Activated naive CD4-positive, alpha-beta T cell treated with anti-CD3 and anti-CD28 coated beads, Interleukin-2, amount 50 U/mL, for 16 hours (primary cell): ENCODE measurements at regions not wholly inside any gene's neighbourhood (a gene's known extent, or its start where the extent isn't known, plus 50 kb on each side); places are given as distances from the start of the nearest gene placed in this dataset.

Experiments
- DNase-seq: peaks from one replicate; pipeline ENCODE4 v3.0.0-alpha.2; 2020

DNA sequence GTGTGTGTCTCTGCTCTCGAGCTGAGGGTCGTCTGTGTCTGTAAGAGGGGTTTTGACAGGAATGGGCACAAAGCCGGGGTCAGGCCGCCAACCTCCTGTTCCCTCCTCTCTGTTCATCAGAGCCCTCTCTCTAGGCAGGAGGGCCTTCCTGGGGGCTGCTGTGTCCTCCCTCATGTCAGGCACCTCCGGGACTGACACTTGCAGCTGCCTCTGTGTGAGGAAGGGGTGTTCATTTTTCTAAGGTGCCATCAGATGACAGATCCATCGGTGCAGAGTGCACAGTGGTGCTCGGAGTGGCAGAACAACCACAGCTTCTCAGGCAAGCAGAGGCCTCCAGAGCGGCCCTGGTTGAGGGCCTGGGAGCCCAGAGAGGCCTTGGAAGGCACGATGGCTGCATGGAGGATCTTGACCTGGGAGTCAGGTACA, 265.4 kb upstream of the B3GAT1 start:
- no peak for DNase-seq

DNA sequence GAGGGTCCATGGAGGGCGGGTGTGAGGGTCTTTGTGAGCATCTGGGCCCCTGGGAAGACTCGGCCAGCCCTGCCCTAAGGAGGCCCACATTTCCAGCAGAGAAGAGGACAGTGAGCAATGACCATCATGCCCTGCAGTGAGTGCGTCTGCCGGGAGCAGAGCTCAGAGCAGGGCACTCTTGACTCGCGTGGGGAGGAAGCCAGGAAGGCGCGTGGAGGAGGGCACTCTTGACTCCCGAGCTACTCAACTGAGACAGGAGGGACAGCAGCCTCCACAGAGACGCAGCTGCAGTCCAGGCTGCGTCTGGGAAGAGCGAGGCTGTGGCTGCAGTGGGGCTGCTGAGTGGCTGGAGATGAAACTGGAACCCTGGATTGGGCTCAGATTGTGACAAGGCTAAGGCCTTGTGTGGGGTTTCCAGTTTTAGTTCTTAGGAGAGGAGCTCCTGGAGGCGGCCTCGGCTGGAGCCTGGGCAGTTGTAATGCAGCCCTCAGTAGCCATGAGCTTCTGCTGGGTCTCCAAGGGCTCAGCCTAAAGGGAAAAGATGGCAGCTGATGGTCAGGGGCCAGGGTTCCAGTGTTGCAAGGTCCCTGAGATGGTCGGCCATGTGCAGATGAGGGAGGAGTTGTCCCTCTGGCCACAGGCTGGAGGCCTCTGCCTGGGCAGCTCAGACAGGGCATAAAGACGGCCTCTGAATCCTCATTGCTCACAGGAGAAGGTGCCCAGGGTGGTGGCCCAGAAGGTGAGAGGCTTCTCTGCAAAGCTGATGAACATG, 264.7 kb upstream of the B3GAT1 start:
- no peak for DNase-seq

DNA sequence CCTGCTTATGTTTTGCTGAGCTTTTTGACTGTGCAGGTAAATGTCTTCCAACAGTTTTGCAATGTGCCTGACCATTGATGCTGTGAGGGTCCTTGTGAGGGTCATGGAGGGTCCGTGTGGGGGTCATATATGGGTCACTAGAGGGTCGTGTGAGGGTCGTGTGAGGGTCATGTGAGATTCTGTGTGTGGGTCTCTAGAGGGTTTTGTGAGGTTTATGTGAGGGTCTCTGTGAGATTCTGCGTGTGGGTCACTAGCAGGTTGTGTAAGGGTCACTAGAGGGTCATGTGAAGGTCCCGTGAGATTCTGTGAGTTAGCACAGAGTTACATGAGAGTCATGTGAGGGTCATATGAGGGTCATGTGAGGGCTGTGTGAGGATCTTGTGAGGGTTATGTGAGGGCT, 263.9 kb upstream of the B3GAT1 start:
- DNase-seq = no peak

DNA sequence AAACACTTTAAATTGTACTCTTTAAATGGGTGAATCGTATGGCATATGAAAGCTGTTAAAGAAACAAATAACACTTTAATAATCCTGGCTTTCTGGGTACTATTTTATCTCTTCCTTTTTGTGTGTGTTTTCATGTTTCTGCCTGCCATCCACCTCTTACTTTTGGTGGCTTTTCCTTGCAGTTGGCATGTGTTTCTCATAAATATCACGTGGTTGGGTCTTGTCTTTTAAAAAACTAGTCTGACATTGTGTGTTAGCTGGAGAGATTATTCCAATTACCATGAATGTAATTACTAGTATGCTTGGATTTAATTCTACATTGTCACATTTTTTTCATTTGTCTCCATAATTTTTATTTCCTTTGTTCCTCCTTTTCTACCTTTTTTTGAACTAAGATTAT, 262.9 kb upstream of the B3GAT1 start:
- DNase-seq = no peak

DNA sequence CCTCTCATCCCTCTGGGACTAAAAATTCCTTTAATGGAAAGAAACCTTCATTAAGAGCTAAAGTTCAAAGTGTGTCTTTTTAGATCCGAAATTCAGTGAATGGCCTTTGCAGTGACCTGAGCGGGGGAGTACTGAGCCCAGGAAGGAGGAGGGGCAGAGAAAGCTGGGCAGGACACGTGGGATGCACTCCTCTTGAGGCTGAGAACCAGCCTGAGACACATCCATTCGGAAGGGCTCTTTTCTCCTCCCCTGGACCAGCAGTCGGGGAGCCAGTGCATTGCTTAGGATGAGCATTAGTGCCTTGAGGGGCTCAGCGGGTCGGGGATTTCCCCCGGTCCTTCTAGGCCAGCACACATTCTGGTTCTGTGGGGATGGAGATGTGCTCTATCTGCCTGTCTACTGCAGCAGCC, 258.9 kb upstream of the B3GAT1 start:
- no peak for DNase-seq

DNA sequence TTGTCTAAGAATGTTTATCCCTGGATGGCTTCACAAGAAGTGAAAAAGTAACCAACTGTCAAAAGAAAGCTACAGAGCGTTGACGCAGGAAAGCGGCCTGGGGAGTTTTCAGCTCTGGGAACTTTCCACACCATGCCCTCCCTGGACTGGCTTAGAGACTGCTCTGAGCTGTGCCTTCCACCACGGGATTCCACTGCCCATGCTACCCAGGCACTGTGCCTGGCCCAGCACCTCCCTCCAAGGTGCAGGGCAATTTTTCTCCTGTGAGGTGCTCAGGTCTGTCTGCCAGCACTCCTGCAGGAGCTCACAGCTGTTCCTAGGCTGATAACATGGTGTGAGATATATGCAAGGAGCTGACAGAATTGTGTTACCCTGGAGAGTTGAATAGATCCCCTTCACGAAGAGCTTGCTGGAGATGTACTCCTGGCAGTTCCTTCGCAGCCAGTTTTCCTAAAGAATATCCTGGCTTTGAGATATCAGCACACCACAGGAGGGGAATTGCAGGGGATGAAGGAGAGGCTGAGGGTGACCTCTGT, 258.3 kb upstream of the B3GAT1 start:
- no peak for DNase-seq

DNA sequence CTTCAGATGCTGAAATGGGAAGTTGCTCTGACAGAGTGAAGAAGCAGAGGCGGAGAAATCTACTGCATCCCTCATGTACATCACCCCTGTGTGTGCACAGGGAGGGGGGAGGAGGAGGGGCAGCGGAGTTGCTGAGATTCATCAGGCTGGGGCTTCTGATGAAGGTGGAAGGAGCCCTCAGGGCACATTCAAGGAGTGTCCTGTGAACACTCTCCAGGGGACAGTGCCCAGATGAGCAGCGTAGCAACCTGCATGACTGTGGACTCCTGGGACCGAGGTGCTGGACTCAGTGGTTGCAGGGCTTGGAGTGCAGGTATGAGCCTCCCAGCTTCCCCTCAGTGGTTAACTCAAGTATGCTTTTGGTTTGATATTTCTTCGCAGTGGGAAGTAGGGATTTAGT, 257.8 kb upstream of the B3GAT1 start:
- DNase-seq = no peak

DNA sequence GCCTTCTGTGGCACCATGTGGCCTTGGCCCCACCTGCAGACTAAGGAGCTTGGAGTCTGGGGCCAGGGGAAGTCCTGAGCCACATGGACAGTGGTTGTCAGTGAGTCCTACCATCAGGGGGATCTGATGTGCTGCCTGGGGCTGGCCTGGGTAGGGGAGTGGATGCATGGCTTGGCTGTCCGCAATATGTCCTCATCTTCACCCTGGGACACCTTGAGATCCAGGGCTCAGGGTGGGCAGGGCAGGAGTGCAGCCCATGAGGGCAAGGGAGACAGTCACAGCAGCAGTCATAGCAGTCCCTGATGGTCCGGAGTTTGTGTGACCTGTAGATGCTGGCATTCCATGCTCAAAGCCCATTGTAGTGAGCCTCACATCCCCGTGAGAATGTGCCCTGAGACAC, 256.8 kb upstream of the B3GAT1 start:
- no peak for DNase-seq

DNA sequence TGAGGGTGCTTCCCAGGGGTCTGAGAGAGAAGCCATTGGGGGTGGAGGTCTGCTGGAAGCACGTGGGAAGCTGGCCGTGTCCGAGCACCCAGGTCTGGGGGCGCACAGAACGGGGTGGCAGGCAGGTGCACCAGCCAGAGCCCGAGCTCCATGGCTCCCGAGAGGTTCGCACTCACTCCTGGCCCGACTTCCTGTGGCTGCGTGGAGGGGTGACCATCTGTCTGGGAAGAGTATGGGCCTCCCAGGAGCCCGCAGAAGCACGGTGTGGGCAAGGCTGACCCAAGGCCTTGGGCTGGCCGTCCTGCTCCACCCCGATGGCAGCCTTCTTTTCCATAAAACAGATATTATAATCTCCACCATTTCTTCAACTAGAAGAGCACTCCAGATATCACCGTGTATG, 256.0 kb upstream of the B3GAT1 start:
- DNase-seq = no peak

DNA sequence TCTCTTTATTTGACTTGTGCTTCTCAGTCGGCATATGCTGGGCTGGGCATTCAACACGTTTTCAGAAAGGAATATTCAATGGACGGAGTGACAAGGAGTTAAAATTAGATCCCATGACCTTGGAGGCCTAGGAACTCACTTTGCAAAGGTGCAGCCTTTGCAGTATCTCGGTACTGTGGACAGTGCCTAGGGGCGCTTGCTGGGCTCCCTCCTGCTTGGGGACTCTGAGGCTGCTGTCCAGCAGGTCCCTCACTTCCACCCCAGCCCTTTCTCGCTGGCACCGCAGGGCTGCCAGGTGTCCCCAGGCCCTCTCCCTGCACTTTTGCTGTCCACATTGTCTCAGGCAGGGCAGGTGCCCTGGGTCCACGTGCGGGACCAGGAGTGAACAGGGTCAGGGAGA, 255.5 kb upstream of the B3GAT1 start:
- DNase-seq = no peak

DNA sequence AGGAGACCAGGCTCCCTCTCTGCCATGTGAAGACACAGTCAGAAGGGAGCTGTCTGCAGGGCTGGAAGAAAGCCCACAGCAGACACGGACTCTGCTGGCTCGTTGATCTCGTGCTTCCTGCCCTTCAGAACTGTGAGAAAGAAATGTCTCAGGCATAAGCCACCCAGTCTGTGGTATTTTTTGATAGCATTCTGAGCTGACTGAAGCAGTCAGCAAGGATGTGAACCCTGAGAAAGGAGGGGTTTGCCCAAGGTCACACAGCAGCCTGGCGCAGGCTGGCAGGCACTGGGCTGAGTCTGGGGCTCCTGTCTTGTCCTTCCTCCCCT, 255.1 kb upstream of the B3GAT1 start:
- DNase-seq = no peak

DNA sequence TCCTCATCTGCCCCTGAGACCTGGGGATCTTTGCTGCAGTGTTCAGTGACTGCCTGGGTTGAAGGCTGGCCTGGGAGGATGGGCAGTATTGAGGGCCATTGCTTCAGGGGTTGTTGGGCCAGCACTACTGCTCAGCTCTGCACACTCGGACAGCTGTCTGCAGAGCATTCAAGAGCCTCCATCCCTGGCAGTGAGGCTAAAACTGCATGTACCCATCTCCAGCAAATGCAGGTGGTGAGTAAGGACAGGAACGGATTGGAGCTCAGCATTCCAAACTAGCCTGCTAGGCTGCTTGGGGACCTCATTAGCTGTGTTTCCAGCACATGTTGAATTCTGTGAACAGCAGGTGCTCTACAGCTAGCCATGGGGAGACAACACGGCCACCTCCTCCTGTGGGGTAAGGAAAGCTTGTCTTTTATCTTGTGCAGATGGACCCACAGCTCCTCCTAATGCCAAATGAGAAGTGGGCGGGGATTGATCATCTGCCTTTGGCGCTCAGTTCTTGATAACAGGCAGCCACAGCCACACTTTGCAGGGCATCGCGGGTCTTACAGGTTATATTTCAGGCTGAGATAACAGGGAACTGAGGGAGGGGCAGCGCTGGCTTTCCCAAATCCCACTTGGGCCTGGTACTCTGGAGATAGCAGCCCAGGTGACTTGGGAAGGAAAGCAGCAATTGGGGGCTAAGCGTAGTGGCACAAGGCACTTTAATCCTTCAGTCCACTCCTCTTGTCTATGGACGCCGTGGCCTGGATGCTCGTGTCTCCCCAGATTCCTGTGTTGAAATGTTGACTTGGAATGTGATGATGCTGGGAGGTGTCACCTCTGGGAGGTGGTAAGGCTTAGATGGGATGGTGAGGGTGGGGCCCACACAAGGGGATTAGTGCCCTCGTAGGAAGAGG, 254.5 kb upstream of the B3GAT1 start:
- no peak for DNase-seq

DNA sequence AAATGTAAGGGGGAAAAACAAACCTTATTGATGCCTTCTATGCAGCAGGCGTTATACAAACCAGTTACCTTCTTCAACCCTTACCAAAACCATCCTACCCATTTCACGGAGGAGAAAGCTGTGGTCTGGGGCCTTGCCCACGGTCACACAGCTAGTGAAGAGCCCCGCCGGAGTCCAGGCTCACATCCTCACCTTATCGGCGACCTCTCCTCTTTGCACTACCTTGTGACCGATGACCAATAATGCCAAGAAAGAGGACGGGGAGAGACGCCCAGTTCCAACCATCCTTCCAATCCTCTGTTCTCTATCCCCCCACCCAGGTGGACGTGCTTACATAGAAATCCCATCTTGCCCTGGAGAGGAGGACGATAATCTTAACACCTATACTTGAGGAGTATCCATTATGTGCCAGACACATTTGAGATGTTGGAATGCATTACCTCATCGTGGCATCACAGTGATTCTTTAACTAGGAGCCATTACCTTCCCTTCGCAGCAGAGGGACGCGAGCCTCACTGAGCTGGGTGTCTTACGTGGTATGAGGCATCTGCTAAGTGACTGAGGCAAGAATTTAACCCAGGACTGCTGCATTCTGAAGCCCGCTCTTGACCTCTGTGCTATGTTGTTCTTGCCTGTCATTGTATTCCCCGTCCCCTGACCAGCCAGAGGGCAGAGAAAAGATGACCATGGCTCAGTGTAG, 253.7 kb upstream of the B3GAT1 start:
- no peak for DNase-seq

DNA sequence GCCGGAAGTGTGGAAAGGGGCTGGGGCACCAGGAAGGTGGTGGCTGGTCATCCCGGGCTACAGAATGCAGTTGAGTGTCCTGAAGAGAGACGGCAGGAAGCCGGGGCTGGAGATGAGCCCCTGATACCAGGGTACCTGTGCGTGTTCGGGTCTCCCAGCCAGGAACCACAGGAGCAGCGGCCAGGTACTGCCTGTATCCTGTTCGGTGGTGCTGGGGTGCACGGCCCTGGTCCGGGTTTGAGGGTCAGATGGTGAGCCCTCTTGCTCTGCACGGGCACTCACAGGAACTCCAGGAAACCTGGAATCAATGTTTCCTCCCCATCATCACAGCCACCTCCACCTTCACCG, 253.1 kb upstream of the B3GAT1 start:
- no peak for DNase-seq

DNA sequence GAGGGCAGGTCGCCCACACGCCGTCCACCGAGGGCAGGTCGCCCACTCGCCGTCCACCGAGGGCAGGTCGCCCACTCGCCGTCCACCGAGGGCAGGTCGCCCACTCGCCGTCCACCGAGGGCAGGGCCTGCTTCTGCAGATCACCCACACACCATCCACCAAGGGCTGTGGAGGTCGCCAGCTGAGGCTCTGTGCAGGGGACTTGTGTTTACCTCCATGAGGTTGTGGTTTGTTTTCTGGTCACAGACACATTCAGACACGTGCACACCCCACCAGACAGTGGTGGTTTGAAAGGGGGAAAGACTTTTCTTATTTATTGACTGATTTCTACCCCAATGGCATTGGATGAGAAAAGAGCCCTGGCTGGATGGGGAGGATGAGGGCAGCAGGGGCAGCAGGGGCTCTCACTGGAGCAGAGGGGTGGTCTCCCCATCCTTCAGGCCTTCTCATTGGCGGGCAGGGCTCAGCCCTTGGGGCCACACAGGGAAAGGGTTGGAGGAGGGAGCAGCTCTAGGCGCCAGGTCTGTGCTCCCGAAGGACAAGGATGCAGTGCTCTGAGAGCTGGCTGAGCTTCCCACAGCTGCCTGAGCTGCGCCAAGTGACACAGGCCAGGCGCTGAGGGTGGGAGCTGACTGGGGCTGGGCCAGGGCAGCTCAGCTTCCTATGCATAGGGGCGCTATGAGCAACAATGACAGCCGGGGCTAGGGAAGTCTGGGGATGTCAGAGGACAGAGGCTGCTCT, 252.6 kb upstream of the B3GAT1 start:
- DNase-seq = no peak

DNA sequence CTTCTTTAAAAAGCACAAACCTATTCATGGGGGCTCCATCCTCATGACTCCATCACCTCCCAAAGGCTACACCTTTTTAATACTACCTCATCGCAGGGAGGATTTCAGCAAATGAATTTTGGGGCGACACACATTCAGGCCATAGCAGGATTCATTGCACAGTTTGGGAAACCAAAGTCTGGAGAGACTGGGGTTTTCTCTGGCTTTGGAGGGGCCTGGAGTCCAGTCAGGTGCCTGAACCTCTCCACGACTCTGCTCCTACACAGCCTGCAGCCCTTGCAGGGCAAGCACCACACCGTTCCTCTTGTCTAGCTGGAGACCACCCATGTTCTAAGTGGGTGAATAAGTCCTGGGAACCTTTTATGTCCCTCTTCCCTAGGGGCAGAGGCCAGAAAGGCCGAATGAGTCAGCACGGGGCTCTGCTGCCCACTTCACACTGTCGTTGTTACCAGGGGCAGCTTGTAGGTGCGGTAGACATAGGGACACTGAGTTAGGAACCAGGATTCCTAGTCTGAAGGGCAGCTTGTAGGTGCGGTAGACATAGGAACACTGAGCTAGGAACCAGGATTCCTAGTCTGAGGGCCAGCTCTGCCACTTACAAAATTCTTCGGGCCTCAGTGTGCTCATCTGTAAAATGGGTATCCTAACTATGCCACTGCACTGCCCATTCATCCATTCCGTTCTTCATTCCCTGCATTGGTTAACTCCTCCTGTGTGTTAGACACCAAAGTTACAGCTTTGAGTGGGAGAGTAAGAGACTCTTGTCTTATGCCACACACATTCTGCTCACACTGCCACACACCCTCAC, 251.7 kb upstream of the B3GAT1 start:
- DNase-seq = no peak

DNA sequence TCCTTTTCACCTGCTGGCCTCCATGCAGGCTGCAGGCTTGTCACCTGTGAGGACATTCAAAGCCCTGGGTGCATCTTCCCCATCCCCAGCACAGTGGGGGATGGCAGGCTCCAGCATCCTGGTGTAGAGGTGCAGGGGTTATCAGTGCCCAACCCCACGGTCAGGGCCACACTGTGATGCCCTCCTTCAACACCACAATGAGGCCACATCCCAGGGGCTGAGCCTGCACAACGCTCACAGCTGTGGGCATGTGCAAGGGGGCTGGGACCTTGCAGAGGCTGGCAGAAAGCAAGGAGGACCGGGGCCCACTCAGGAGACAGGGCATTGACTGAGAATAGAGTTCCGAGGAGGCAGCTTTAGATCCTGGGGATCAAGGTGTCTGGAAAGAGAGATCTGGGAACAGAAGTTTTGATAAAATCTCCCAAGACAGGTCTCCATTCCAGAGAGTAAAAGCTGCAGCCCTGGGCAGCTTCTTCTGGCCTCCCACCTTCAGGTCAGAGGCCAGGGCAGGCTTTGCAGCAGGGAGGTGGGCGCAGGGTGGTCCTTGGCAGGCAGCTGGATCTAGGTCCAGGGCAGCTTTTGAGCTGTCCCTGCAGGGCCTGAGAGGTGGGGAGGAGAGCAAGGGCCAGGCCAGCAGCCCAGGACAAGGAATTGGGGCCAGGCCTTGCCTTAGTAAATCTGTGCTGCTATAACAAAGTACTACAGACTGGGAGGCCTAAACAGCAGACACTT, 250.8 kb upstream of the B3GAT1 start:
- no peak for DNase-seq

DNA sequence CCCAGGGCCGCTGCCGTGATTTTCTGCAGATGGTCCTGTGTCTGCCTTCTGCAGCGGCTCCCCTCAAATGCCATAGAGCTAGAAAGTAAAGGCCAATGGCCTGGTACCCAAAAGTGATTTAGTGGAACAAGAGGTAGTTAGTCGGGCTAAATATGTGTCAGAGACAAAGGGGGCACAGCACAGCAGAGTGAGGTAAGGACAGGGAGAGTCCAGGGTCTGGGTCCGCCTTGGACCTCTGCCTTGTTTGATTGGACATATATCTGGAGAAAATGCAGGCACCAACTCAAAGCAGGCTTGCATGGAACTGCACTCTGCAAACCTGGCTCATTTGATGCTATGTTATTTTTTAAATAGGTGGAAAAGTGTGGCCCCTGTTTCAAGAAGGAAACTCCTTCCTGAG, 249.6 kb upstream of the B3GAT1 start:
- no peak for DNase-seq

DNA sequence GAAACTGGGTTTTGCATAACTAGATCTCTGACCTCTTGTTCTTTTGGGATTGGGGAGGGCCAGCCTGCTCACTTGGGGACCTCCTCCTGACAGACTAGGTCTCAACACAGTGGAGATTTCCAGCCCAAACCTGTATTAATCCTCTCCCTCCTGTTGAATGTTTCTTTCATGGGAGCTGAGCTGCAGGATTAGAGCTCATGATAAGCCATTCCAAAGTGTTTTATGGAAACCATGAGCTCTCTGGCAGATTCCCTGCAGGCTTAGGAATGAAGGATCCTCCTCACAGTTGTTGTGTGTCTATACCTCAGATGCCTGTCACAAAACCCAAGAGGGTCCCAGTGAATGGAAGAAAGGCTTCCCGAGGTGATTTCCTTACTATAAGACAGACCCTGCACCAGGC, 248.4 kb upstream of the B3GAT1 start:
- no peak for DNase-seq

DNA sequence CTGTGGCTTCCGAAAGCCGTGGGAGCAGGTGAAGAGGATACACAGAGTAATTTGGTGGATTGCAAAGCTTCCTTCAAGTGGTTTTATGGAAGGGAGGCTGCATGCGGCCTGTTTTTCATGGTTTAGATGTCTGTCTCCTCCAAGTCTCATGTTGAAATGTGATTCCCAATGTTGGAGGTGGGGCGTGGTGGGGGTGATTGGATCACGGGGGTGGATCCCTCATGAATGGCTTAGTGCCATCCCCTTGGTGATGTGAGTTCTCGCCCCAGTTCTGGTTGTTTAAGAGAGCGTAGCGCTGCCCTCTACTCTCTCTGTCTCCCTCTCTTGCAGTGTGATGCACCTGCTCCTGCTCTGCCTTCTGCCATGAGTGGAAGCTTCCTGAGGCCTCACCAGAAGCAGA, 247.8 kb upstream of the B3GAT1 start:
- no peak for DNase-seq

DNA sequence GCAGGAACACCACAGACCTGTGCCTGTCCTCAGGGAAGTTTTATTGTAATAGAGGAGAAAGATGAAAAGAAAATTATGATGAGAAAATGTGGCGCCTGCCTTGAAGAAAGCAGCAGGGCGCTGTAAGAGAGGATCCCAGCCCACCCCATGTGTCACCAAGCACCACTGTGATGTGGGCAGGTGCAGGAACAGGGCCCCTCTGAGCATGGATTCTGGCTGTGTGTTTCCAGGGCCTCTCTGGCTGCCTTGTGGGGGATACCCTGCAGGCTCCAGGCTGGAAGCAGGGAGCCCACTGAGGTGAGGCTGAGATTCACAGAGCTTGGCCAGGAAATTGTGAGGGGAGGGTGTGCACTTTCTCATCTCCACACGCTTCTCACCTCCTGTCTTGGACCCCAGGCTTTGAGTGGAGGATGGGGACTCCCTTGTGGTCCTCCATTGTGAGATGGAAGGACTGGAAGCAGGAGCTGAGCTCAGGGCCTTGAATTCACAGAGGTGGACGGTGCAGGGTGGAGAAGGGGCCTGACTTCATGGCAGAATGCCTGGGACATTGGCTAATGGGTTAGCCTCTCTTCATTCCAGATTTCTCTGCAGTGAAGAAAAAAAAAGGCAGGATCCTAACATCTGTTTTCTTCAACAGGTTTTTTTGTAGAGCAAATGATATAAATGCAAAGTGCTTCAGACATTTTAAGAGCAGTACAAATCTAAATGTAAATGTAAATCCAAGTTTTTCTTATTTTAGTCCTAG, 246.6 kb upstream of the B3GAT1 start:
- DNase-seq = no peak
